MV-4-11 (cell line): ENCODE measurements at regions not wholly inside any gene's neighbourhood (a gene's known extent, or its start where the extent isn't known, plus 50 kb on each side); places are given as distances from the start of the nearest gene placed in this dataset.
"Not testable (repeated sequence)": the region's sequence is repeated elsewhere in the genome, so short reads cannot be mapped to it uniquely, and the experiment has no call there.

Experiments
- DNase-seq: peaks from one replicate; lab custom pipeline; 2025; lab: John Stamatoyannopoulos, UW

- DNase-seq = no peak
Observed at GRCh38 chr6:47407300-47408281, 70.0 kb upstream of the CD2AP start.

DNA sequence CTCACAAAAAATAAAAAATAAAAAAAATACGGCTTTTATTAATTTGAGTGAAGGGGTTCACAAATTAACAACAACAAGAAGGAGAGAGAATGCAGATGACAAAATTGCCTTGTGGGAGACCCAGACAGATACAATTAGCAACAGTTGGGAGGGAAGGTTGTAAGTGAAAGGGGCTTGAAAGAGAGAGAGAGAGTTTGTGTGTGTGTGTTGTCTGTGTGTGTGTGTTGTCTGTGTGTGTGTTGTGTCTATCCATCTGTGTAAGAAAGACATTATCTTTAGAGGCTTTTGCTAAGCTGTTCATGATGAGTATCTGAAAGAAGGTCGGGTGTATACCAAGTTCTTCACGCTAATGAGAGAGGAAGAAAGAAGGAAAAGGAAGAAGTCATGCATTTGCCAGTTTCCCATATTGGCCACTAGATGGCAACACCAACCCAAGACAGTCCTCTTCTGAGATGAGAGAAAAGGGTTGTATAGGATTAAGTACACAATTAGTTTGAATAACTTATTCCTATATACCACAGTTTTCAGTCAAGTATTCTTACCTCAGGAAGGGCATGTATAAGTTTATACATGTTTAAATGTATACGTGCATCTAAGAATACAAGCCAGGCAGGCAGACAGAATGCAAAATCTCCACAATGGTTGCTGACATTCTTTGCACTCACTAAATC, 63.7 kb upstream of the CD2AP start:
- peak; percentile 58 for DNase-seq

DNA sequence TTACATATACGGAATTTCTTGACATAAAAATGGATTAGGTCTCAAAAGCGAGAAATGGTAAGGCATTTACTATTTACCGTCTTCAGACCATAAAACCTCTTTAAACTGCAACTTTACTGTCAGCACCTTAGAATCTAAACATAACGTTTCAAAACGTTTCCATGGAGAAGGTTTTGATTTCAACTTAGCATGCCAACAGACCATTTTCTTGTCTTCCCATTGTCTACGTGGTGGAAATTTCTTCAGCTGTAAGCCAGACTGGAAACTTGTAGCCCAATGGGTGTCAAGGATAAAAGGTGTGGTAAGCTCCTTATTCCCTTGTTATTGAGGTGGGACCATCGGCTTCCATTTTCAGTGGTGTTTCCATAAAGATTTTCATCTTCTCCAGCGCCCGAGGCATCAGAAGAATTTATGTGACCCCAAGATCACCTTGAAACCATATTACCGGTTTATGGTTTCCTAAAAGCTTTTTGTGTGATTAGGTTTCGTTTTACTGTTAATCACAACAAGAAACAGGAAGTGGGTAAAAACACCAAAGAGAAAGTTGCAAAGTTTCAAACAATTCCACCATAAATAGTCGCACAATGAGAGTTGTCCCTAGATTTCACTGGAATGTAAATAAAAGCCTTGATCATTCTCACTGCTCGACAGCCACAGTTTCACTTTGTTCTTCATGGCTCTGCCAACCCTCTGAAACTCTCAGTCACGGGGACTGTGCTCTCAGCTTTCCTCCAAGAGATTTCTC, 63.0 kb upstream of the CD2AP start:
- DNase-seq = peak; percentile 76

DNA sequence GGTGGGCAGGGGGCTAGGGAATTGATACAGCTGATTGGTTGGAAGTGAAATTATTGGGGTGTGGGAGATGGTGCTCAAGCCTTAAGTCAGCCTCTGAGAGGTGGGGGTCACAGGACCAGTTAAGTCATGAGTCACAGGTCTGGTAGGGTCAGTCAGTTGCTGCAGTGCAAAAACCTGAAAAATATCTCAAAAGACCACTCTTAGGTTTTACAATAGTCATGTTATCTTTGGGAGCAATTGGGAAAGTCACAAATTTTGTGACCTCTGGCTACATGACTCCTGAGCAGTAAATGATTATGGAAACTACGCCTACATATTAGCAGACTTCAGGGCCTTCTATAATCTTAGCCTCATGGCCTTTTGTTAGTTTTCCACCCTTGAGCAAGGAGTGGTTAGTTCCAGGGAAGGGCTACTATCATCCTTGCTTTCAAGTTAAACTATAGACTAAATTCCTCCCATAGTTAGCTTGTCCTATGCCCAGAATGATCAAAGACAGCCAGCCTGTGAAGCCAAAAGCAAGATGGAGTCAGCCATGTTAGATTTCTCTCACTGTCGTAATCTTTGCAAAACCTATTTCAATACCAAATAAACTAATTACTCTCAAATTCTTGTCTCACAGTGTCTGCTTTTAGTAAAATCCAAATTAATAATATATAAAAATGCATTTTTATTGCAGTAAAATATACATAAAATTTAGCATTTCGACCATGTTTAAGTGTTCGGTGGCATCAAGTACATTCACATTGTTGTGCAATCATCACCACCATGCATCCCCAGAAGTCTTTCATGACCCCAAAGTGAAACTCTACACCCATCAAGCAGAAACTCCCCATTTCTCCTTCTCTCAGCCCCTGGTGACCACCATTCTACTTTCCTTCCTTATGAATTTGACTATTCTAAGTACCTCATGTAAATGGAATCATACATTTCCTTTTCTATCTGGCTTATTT, 60.9 kb upstream of the CD2AP start:
- DNase-seq = peak; percentile 38

DNA sequence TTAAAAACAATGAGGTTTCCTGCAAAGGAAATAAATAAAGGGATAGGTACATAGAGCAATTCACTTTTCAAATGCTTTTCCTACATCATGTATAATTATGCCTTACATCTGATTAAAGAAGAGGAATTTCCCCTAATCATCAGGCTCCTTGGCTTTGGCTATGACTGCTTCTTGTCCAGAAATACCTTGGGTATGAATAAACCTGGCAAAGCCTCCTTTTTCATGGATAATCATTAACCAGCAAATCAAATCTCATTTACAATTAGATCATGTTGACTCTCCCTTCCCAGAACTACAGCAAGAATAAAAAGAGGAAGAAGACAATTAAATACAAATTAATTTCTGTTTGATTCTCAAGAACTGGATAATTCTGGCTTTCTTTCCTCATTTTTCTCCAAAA, 58.0 kb upstream of the CD2AP start:
- DNase-seq = no peak

DNA sequence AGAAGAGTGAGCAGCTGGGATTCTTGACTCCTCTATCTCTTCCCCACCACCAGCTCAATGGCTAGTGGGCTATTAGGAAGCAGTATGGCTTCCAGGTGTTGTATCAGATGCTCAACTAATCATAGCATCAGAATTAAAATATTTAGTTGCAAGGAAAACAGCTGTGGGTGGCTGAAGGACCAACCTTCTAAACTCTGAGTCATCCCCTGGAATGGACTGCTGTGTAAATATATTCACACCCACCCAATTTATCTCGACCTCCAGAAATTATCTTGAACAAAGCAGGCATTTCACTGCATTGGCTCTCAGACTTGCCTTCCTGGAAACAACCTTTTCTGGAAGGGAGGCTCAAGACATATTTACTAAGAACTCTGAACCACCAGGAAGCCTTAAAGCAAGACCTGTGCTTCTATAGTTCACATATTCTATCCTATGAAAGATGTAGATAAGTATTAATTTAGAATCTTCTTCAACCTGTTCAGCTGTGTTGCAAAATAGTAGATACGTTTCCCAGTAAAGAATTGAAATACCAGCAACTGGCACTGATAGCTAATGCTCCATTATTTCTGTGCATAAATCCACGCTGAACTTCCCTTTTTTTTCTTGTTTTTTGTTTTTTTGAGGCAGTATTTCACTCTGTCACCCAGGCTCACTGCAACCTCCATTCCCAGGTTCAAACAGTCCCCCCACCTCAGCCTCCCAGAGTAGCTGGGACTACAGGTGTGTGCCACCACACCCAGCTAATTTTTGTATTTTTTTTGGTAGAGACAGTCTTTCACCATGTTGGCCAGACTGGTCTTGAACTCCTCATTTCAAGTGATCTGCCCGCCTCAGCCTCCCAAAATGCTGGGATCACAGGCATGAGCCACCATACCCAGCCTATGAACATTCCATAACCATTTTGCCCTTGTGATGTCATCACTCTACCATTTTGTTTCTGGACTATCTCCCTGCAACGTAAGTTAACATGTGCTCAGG, 56.9 kb upstream of the CD2AP start:
- DNase-seq = peak; percentile 12

DNA sequence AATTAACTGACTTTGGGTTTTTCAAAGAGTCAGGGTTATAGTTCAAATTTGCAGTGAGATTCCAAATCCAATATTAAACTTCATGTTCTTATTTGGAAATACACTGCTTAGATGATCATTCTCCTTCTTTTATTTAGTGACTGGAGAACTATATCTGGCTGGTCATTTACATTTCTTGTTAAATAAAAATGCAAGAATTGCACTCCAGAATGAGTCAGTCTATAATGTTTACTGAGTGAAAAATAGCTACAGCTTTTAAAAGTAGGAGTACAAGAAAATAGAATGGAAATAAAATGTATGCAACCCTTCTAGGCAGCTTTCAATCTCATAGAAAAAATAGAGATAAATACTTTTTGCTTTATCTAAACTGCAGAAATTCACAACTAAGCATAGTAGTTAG, 54.5 kb upstream of the CD2AP start:
- DNase-seq = no peak

- no peak for DNase-seq
Observed at GRCh38 chr6:47424436-47424836, 53.2 kb upstream of the CD2AP start.

- DNase-seq = not testable (repeated sequence)
Observed at GRCh38 chr6:47425724-47426123, 51.9 kb upstream of the CD2AP start.

DNA sequence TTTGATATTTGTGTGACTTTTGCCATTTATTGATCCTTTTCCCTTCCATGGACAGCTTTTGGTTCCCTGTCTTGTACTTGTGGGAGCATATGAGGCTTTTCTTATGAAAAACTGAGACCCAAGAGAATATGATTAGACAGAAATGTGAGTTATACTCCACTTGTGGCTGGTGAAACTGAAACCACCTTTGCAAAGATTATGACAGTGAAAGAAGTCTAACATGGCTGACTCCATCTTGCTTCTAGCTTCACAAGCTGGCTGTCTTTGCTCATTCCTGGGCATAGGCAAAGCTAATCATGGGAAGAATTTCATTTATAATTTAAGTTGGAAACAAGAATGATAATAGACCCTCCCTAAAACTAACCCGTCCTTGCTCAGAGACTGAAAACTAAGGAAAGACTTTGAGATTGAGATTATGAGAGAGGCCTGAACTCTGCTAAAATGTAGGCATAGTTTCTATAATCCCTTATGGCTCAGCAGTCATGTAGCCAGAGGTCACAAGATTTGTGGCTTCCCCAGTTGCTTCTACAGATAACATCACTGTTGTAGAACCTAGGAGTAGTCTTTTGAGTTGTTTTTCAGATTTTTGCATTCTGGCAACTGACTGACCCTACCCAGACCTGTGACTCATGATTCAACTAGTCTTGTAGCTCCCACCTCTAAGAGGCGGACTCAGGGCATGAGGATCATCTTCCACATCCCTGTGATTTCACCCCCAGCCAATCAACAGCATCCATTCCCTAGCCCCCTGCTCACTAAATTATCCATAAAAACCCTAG, 50.9 kb upstream of the CD2AP start:
- no peak for DNase-seq

DNA sequence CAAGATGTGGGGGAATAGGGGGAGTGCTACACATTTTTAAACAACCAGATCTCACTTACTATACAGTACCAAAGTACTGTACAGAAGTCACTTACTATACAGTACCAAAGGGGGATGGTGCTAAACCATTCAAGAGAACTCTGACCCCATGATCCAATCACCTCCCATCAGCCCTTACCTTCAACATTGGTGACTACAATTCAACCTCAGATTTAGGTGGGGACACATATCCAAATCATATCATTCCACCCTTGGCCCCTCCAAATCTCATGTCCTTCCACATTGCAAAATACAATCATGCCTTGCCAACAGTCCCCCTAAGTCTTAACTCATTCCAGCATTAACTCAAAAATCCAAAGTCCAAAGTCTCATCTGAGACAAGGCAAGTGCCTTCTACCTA, 49.9 kb upstream of the CD2AP start:
- DNase-seq = no peak
